ENCODE measurements at regions not wholly inside any gene's neighbourhood (a gene's known extent, or its start where the extent isn't known, plus 50 kb on each side); places are given as distances from the start of the nearest gene placed in this dataset.
"Not testable (repeated sequence)": the region's sequence is repeated elsewhere in the genome, so short reads cannot be mapped to it uniquely, and the experiment has no call there.

DNA sequence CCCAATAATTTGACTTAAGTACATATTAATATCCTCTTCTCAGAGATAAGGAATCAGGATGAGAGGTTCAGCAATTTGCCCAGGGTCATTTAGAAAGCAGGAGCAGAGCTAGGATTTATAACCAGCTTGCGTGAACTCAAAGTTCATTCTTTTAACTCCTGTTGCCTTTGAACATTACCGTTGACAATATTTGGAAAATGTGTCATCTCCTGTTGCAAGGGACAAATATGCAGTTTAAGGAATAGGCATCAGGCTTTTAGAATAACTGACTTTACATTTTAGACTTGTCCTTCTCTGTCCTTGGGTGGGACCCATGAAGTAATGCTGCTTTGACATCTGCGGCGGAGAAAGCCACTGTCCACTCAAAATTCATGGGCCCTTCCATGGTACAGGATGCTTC lies 252.2 kb upstream of the RGMA start:
- Histone ChIP-seq H3K9me3 (ENCODE audit: insufficient read depth, low read depth, low read length) (no peaks in the 10 kb centered on the region), H3K4me1 (ENCODE audit: insufficient read depth, low read length, poor library complexity, severe bottlenecking) (peaks cover 9% of the 10 kb centered on the region), H3K79me2 (ENCODE audit: insufficient read depth, low read length) (no peaks in the 10 kb centered on the region), H3K36me3 (ENCODE audit: insufficient read depth, low read length) (no peaks in the 10 kb centered on the region), H3K27me3 (ENCODE audit: insufficient read depth, low read length, poor library complexity, severe bottlenecking) (no peaks in the 10 kb centered on the region), H2AFZ (ENCODE audit: low read length) (no peak overlapping the region), H3K9ac (ENCODE audit: low read depth, low read length, poor library complexity, severe bottlenecking) (no peak overlapping the region), H3K4me3 (ENCODE audit: low read length, poor library complexity, severe bottlenecking) (no peak overlapping the region), H3K9me2 (replicated peaks; ENCODE audit: low read depth, low read length) (no peaks in the 10 kb centered on the region), H3K4me2 (ENCODE audit: low read depth, low read length, poor library complexity, severe bottlenecking) (no peak overlapping the region), H4K20me1 (ENCODE audit: insufficient read depth, low read length, poor library complexity, severe bottlenecking) (no peaks in the 10 kb centered on the region), H3F3A (ENCODE audit: low read depth) (no peaks in the 10 kb centered on the region)
- no peak for TF ChIP-seq EZH2phosphoT487 (IDR thresholded peaks at IDR 0.05; ENCODE audit: borderline replicate concordance)
- TF ChIP-seq CTCF (conservative IDR thresholded peaks at IDR 0.05; ENCODE audit: low read length), result no peak

- no peaks in the 10 kb centered on the region for H3K9me2 ChIP-seq (replicated peaks; ENCODE audit: low read depth, low read length)
- H3K9me3 ChIP-seq (ENCODE audit: insufficient read depth, low read depth, low read length), result no peaks in the 10 kb centered on the region
- no peaks in the 10 kb centered on the region for H3K79me2 ChIP-seq (ENCODE audit: insufficient read depth, low read length)
- H3F3A ChIP-seq (ENCODE audit: low read depth), result no peaks in the 10 kb centered on the region
- no peak overlapping the region for H3K4me2 ChIP-seq (ENCODE audit: low read depth, low read length, poor library complexity, severe bottlenecking)
- no peaks in the 10 kb centered on the region for H3K36me3 ChIP-seq (ENCODE audit: insufficient read depth, low read length)
- H3K4me3 ChIP-seq (ENCODE audit: low read length, poor library complexity, severe bottlenecking), result no peak overlapping the region
- TF ChIP-seq EZH2phosphoT487 (IDR thresholded peaks at IDR 0.05; ENCODE audit: borderline replicate concordance) (no peak), CTCF (conservative IDR thresholded peaks at IDR 0.05; ENCODE audit: low read length) (no peak)
- peaks cover 7% of the 10 kb centered on the region for H3K4me1 ChIP-seq (ENCODE audit: insufficient read depth, low read length, poor library complexity, severe bottlenecking)
- H2AFZ ChIP-seq (ENCODE audit: low read length), result no peak overlapping the region
- H3K9ac ChIP-seq (ENCODE audit: low read depth, low read length, poor library complexity, severe bottlenecking), result no peak overlapping the region
- H4K20me1 ChIP-seq (ENCODE audit: insufficient read depth, low read length, poor library complexity, severe bottlenecking), result no peaks in the 10 kb centered on the region
- H3K27me3 ChIP-seq (ENCODE audit: insufficient read depth, low read length, poor library complexity, severe bottlenecking), result no peaks in the 10 kb centered on the region
Measured at GRCh38 chr15:93340406-93340805, 251.4 kb upstream of the RGMA start.

GRCh38 chr15:93333796-93334195 lies 244.8 kb upstream of the RGMA start:
- Histone ChIP-seq H3F3A (ENCODE audit: low read depth) (no peaks in the 10 kb centered on the region), H2AFZ (ENCODE audit: low read length) (no peak overlapping the region), H3K9me2 (replicated peaks; ENCODE audit: low read depth, low read length) (no peaks in the 10 kb centered on the region), H3K27me3 (ENCODE audit: insufficient read depth, low read length, poor library complexity, severe bottlenecking) (no peaks in the 10 kb centered on the region), H4K20me1 (ENCODE audit: insufficient read depth, low read length, poor library complexity, severe bottlenecking) (no peaks in the 10 kb centered on the region), H3K9me3 (ENCODE audit: insufficient read depth, low read depth, low read length) (no peaks in the 10 kb centered on the region), H3K4me2 (ENCODE audit: low read depth, low read length, poor library complexity, severe bottlenecking) (no peak overlapping the region), H3K9ac (ENCODE audit: low read depth, low read length, poor library complexity, severe bottlenecking) (no peak overlapping the region), H3K79me2 (ENCODE audit: insufficient read depth, low read length) (no peaks in the 10 kb centered on the region), H3K4me3 (ENCODE audit: low read length, poor library complexity, severe bottlenecking) (no peak overlapping the region), H3K4me1 (ENCODE audit: insufficient read depth, low read length, poor library complexity, severe bottlenecking) (peaks cover 6% of the 10 kb centered on the region), H3K36me3 (ENCODE audit: insufficient read depth, low read length) (no peaks in the 10 kb centered on the region)
- TF ChIP-seq CTCF (conservative IDR thresholded peaks at IDR 0.05; ENCODE audit: low read length) (no peak), EZH2phosphoT487 (IDR thresholded peaks at IDR 0.05; ENCODE audit: borderline replicate concordance) (no peak)

DNA sequence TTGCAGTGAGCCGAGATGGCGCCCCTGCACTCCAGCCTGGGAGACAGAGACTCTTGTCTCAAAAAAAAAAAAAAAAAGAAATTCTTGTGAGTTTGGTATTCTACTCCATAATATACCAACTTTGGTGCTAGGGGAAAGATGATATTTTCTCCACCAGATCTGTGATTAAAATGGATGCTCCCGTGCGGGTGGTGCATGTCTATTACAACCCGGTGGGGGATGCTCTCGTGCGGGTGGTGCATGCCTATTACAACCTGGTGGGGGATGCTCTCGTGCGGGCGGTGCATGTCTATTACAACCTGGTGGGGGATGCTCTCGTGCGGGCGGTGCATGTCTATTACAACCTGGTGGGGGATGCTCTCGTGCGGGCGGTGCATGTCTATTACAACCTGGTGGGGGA lies 244.1 kb upstream of the RGMA start:
- not testable (repeated sequence) for H3K4me2 ChIP-seq (ENCODE audit: low read depth, low read length, poor library complexity, severe bottlenecking); H3K9ac ChIP-seq (ENCODE audit: low read depth, low read length, poor library complexity, severe bottlenecking); H3K27me3 ChIP-seq (ENCODE audit: insufficient read depth, low read length, poor library complexity, severe bottlenecking); H4K20me1 ChIP-seq (ENCODE audit: insufficient read depth, low read length, poor library complexity, severe bottlenecking); H3F3A ChIP-seq (ENCODE audit: low read depth); H3K9me3 ChIP-seq (ENCODE audit: insufficient read depth, low read depth, low read length); H3K4me1 ChIP-seq (ENCODE audit: insufficient read depth, low read length, poor library complexity, severe bottlenecking); H3K9me2 ChIP-seq (replicated peaks; ENCODE audit: low read depth, low read length); H2AFZ ChIP-seq (ENCODE audit: low read length); H3K36me3 ChIP-seq (ENCODE audit: insufficient read depth, low read length); H3K79me2 ChIP-seq (ENCODE audit: insufficient read depth, low read length); H3K4me3 ChIP-seq (ENCODE audit: low read length, poor library complexity, severe bottlenecking)

Data from Loucy (cell line).